IMR-90 (cell line): ENCODE measurements at regions not wholly inside any gene's neighbourhood (a gene's known extent, or its start where the extent isn't known, plus 50 kb on each side); places are given as distances from the start of the nearest gene placed in this dataset.

Source experiments
- ATAC-seq: fragments of 200-7000 bp; cut with Tn5 transposase; 2 replicates; pipeline ENCODE4 v1.9.1; 2020; ENCODE audit warnings: low read depth, mild to moderate bottlenecking, moderate library complexity
- BruUV-seq: library from RNA; stranded (reverse); fragments of 400-500 nt; replicated peaks from 2 replicates; lab custom pipeline; 2021; lab: Mats Ljungman, UMichigan
- CTCF ChIA-PET: fragments of 300-600 bp; formaldehyde crosslinking; extraction: SDS; loops from one replicate; lab custom pipeline; 2021; ENCODE audit warnings: antibody characterized with exemption; lab: Yijun Ruan, JAX
- POLR2A ChIA-PET: fragments of 300-600 bp; sonication (Branson Sonifier 250); formaldehyde crosslinking; loops from one replicate; lab custom pipeline; 2022; ENCODE audit warnings: antibody characterized with exemption; ENCODE audit not compliant: unreplicated experiment; lab: Charles Lee
- DNase-seq: peaks from one replicate; pipeline ENCODE4 v3.0.0; 2013
- H2AFZ ChIP-seq: replicated peaks from 2 replicates; pipeline ENCODE3; 2013; ENCODE audit warnings: low read length, mild to moderate bottlenecking; ENCODE audit not compliant: poor library complexity
- H2AK5ac ChIP-seq: 2 replicates; pipeline ENCODE4 v1.6.1; 2013; ENCODE audit warnings: low read depth, low read length, inconsistent platforms
- H2AK9ac ChIP-seq: replicated peaks from 2 replicates; pipeline ENCODE3; 2013; ENCODE audit warnings: mild to moderate bottlenecking, low read depth, low read length, moderate library complexity; ENCODE audit not compliant: poor library complexity
- H2BK120ac ChIP-seq: 2 replicates; pipeline ENCODE4 v1.6.1; 2013; ENCODE audit warnings: low read depth, low read length, inconsistent platforms
- H2BK15ac ChIP-seq: 3 replicates; pipeline ENCODE4 v1.6.1; 2013; ENCODE audit warnings: low read depth, low read length, inconsistent platforms
- H2BK20ac ChIP-seq: 2 replicates; pipeline ENCODE4 v1.6.1; 2013; ENCODE audit warnings: low read depth, mild to moderate bottlenecking, inconsistent platforms, low read length, moderate library complexity
- H2BK5ac ChIP-seq: 2 replicates; pipeline ENCODE4 v1.6.1; 2013; ENCODE audit warnings: mild to moderate bottlenecking, low read depth, low read length, inconsistent platforms; ENCODE audit not compliant: poor library complexity, severe bottlenecking
- H3K14ac ChIP-seq: replicated peaks from 2 replicates; pipeline ENCODE4 v1.6.1; 2013; ENCODE audit warnings: low read depth, low read length, inconsistent platforms
- H3K18ac ChIP-seq: 2 replicates; pipeline ENCODE4 v1.6.1; 2013; ENCODE audit warnings: low read depth, low read length, control low read depth
- H3K23ac ChIP-seq: 2 replicates; pipeline ENCODE4 v1.6.1; 2013; ENCODE audit warnings: low read depth, low read length, inconsistent platforms
- H3K27ac ChIP-seq: 2 replicates; pipeline ENCODE4 v1.5.1; 2013; ENCODE audit warnings: mild to moderate bottlenecking, control low read depth, low read length; ENCODE audit not compliant: insufficient read depth
- H3K27me3 ChIP-seq: 2 replicates; pipeline ENCODE4 v1.6.1; 2013; ENCODE audit warnings: low read length; ENCODE audit not compliant: control insufficient read depth, insufficient read depth
- H3K36me3 ChIP-seq: 2 replicates; pipeline ENCODE4 v1.6.1; 2013; ENCODE audit warnings: low read length, mixed read lengths; ENCODE audit not compliant: control insufficient read depth, insufficient read depth
- H3K4ac ChIP-seq: 2 replicates; pipeline ENCODE4 v1.6.1; 2013; ENCODE audit warnings: low read depth, low read length, inconsistent platforms
- H3K4me1 ChIP-seq: 2 replicates; pipeline ENCODE4 v1.6.1; 2013; ENCODE audit warnings: low read length, mixed read lengths; ENCODE audit not compliant: control insufficient read depth, insufficient read depth
- H3K4me2 ChIP-seq: 2 replicates; pipeline ENCODE4 v1.6.1; 2013; ENCODE audit warnings: low read depth, mild to moderate bottlenecking, control low read depth, low read length, moderate library complexity
- H3K4me3 ChIP-seq: 2 replicates; pipeline ENCODE4 v1.5.1; 2013; ENCODE audit warnings: low read depth, mild to moderate bottlenecking, control low read depth, low read length, moderate library complexity; ENCODE audit not compliant: insufficient read depth
- H3K56ac ChIP-seq: 2 replicates; pipeline ENCODE4 v1.6.1; 2013; ENCODE audit warnings: low read length, inconsistent platforms; ENCODE audit not compliant: insufficient read depth; ENCODE audit errors: extremely low read depth
- H3K79me1 ChIP-seq, 2 experiments: 2 replicates each; pipeline ENCODE4 v1.6.1; 2013; ENCODE audit warnings: low read length in 2 of 2, inconsistent platforms in 1 of 2, low read depth in 1 of 2
- H3K9ac ChIP-seq: 2 replicates; pipeline ENCODE4 v1.6.1; 2013; ENCODE audit warnings: low read depth, low read length, control low read depth
- H3K9me1 ChIP-seq: 2 replicates; pipeline ENCODE4 v1.6.1; 2013; ENCODE audit warnings: low read length, inconsistent platforms; ENCODE audit not compliant: insufficient read depth
- H3K9me3 ChIP-seq: 2 replicates; pipeline ENCODE4 v1.6.1; 2013; ENCODE audit warnings: low read length; ENCODE audit not compliant: control insufficient read depth, insufficient read depth
- H4K20me1 ChIP-seq: 2 replicates; pipeline ENCODE4 v1.6.1; 2013; ENCODE audit warnings: low read length, inconsistent platforms; ENCODE audit not compliant: insufficient read depth
- H4K5ac ChIP-seq: 2 replicates; pipeline ENCODE4 v1.6.1; 2013; ENCODE audit warnings: mild to moderate bottlenecking, low read depth, low read length, control low read depth
- H4K8ac ChIP-seq, 2 experiments: 2 replicates each; pipeline ENCODE4 v1.6.1; 2013; ENCODE audit warnings: low read depth in 2 of 2, low read length in 2 of 2, control low read depth in 1 of 2, inconsistent platforms in 1 of 2
- H4K91ac ChIP-seq: 2 replicates; pipeline ENCODE4 v1.6.1; 2013; ENCODE audit warnings: low read depth, low read length, inconsistent platforms; ENCODE audit not compliant: insufficient read depth
- CEBPB ChIP-seq: IDR thresholded peaks from 2 replicates; pipeline ENCODE4 v1.6.1; 2012; ENCODE audit warnings: low read depth, low read length, improper control_type of control experiment
- ELK1 ChIP-seq: fragments of 150-350 bp; IDR thresholded peaks from 2 replicates; pipeline ENCODE4 v1.6.1; 2016; ENCODE audit warnings: low read depth, mild to moderate bottlenecking, low read length, moderate library complexity, borderline replicate concordance
- WGBS, 2 experiments: methylation state at CpG; one replicate each; pipeline versions ENCODE4 v1.1.5 to v1.1.7; 2013; ENCODE audit warnings: missing lambda C conversion rate in 2 of 2; ENCODE audit not compliant: insufficient read length in 1 of 2; ENCODE audit errors: extremely low coverage in 2 of 2; 5-methylcytosine and 5-hydroxymethylcytosine counted together
- dilution Hi-C: fragments of 300-500 bp; cut with HindIII; formaldehyde crosslinking; loops from one replicate; pipeline ENCODE4 v1.14.3; 2018; ENCODE audit warnings: low sequenced_read_pairs; ENCODE audit not compliant: unreplicated experiment
- in situ Hi-C: fragments of 300-500 bp; cut with MboI; formaldehyde crosslinking; loops from 3 replicates; pipeline ENCODE4 v1.14.3; 2019; ENCODE audit warnings: low sequenced_read_pairs, inconsistent platforms, mixed read lengths
- intact Hi-C: fragments of 100-400 bp; cut with micrococcal nuclease; formaldehyde crosslinking; loops from 2 replicates; pipeline ENCODE4 v1.10.0; 2022

GRCh38 chr5:14041528-14042192, 97.2 kb upstream of the DNAH5 start:
- dilution Hi-C loops: no loop called here
- no CpG with 5 or more reads among the region's 11 CpGs for whole genome bisulfite sequencing, 2 experiments
- peak; percentile 49 for DNase-seq
- no TSS peak for BruUV-seq
- Histone ChIP-seq H4K8ac (peak overlapping the region; percentile 99 to 100), H2AK5ac (peak overlapping the region; percentile 99), H2BK15ac (peak overlapping the region; percentile 100), H4K91ac (peak overlapping the region; percentile 100), H3K4ac (peak overlapping the region; percentile 100), H3K9ac (no peak overlapping the region; the same call in 1 of the 2 replicates), H3K36me3 (no peaks in the 10 kb centered on the region), H2BK120ac (peak overlapping the region; percentile 100), H3K4me1 (peaks cover 35% of the 10 kb centered on the region), H3K56ac (no peak overlapping the region), H3K27me3 (no peaks in the 10 kb centered on the region), H3K4me2 (no peak overlapping the region), H3K18ac (peak overlapping the region; percentile 97), H3K23ac (peak overlapping the region; percentile 70; the same call in 1 of the 2 replicates), H2BK20ac (peak overlapping the region; percentile 100), H3K14ac (peak overlapping the region; percentile 99), H3K9me1 (peaks cover 28% of the 10 kb centered on the region), H3K4me3 (no peak overlapping the region), H3K9me3 (no peaks in the 10 kb centered on the region), H2AK9ac (peak overlapping the region; percentile 6), H4K20me1 (no peaks in the 10 kb centered on the region), H3K27ac (peak overlapping the region; percentile 38), H2BK5ac (peak overlapping the region; percentile 98), H3K79me1 (peaks cover 32 to 48% of the 10 kb centered on the region in 2 experiments; a peak in 3 of 4 replicates), H4K5ac (peak overlapping the region; percentile 94), H2AFZ (peak overlapping the region; percentile 48)
- ATAC-seq: no peak
- POLR2A ChIA-PET: no interaction called here
- intact Hi-C loops: no loop called here
- in situ Hi-C loops: no loop called here
- TF ChIP-seq CEBPB (peak; percentile 72), ELK1 (no peak)
- CTCF ChIA-PET: no interaction called here
